ENCODE measurements at regions not wholly inside any gene's neighbourhood (a gene's known extent, or its start where the extent isn't known, plus 50 kb on each side); places are given as distances from the start of the nearest gene placed in this dataset.

DNA sequence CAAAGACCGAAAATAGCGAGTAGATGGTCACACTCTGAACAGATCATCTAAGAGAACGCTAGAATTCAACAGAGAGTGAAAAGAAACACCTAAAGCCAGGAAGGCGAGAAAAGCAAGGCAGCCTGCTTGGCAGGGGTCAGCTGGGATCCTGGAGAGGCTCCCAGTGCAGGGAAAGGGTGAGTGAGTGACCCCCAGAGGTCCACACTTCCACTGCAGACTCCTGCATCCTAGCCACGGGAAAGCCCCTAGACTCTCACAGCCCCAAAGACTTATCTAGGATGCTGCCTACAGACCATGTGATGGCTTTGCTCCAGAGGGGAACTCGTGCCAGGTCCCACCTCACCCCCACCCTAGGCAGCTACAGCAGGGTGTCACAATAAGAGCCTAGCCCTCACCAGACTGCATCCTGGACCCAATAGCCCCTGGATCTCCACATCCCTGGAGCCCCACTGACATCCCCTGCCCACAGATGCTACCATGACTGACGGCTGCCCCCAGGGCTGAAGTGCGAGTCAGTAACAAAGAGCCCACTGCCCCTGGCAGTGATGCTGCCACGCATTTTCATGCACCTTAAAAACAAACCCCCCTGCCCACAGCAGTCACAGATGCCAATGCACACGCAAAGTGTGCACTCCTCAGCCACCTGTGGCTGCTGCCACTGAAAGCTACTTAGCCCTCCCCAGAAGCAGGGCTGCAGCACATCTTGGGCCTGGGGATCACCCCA lies 62.2 kb downstream of the PSMG1 start:
- TF ChIP-seq, protein P1, sequence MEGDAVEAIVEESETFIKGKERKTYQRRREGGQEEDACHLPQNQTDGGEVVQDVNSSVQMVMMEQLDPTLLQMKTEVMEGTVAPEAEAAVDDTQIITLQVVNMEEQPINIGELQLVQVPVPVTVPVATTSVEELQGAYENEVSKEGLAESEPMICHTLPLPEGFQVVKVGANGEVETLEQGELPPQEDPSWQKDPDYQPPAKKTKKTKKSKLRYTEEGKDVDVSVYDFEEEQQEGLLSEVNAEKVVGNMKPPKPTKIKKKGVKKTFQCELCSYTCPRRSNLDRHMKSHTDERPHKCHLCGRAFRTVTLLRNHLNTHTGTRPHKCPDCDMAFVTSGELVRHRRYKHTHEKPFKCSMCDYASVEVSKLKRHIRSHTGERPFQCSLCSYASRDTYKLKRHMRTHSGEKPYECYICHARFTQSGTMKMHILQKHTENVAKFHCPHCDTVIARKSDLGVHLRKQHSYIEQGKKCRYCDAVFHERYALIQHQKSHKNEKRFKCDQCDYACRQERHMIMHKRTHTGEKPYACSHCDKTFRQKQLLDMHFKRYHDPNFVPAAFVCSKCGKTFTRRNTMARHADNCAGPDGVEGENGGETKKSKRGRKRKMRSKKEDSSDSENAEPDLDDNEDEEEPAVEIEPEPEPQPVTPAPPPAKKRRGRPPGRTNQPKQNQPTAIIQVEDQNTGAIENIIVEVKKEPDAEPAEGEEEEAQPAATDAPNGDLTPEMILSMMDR (conservative IDR thresholded peaks at IDR 0.05), result no peak
- no peak for TF ChIP-seq EZH2 (IDR thresholded peaks at IDR 0.05; ENCODE audit: low read depth)

Data from PC-9 (cell line).